ENCODE measurements at regions not wholly inside any gene's neighbourhood (a gene's known extent, or its start where the extent isn't known, plus 50 kb on each side); places are given as distances from the start of the nearest gene placed in this dataset.

- no peak for DNase-seq (ENCODE audit: low spot score)
- TF ChIP-seq CTCF (IDR thresholded peaks at IDR 0.05; ENCODE audit: extremely low read depth, insufficient read depth, missing control alignments), result no peak
- in situ Hi-C loops (cut with MboI; ENCODE audit: low pct_unique_long_range_greater_than_20kb, low sequenced_read_pairs, unreplicated experiment), result no loop called here
Measured at GRCh38 chr2:81672516-81672915, 1368.0 kb upstream of the LRRTM1 start.

- TF ChIP-seq CTCF (IDR thresholded peaks at IDR 0.05; ENCODE audit: extremely low read depth, insufficient read depth, missing control alignments), result no peak
- DNase-seq (ENCODE audit: low spot score), result no peak
- in situ Hi-C loops (cut with MboI; ENCODE audit: low pct_unique_long_range_greater_than_20kb, low sequenced_read_pairs, unreplicated experiment), result no loop called here
Measured at GRCh38 chr2:81670885-81671284, 1366.3 kb upstream of the LRRTM1 start.

DNA sequence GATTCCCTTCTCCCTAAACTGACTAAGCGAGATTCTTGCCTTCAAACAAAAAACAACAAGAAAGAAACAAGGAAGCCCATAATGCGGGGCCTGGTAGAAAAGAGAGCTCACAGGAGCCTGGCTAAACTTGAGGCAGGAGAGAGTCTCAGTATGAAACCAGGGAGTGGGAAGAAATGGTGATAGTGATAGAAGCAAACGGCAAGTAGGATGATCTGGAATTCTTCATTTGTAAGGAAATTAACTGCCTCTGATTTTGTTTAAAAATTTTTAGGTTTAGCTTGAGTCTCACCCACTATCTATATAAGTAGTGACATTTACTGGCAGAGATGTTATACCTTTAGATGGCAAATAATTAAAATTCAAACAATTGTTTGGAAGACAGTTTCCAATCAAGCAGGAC lies 1356.5 kb upstream of the LRRTM1 start:
- in situ Hi-C loops (cut with MboI; ENCODE audit: low pct_unique_long_range_greater_than_20kb, low sequenced_read_pairs, unreplicated experiment), result no loop called here
- DNase-seq (ENCODE audit: low spot score), result no peak
- TF ChIP-seq CTCF (IDR thresholded peaks at IDR 0.05; ENCODE audit: extremely low read depth, insufficient read depth, missing control alignments), result no peak

DNA sequence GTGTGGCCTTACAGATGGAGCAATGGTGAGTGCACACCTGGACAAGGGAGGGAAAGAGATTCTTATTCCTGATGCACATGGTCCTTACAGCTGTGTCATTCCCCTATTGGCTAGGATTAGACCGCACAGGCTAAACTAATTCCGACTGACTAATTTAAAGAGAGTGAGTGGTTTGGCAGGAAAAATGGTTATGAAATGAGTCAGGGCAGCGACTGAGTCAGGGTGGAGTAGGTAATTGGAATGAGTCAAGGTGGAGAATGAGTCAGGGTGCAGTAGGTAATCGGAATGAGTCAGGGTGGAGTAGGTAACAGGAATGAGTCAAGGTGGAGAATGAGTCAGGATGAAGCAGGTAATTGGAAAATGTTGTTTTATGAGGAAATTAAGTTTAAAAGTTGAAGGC lies 1353.7 kb upstream of the LRRTM1 start:
- no peak for TF ChIP-seq CTCF (IDR thresholded peaks at IDR 0.05; ENCODE audit: extremely low read depth, insufficient read depth, missing control alignments)
- in situ Hi-C loops (cut with MboI; ENCODE audit: low pct_unique_long_range_greater_than_20kb, low sequenced_read_pairs, unreplicated experiment), result no loop called here
- no peak for DNase-seq (ENCODE audit: low spot score)

DNA sequence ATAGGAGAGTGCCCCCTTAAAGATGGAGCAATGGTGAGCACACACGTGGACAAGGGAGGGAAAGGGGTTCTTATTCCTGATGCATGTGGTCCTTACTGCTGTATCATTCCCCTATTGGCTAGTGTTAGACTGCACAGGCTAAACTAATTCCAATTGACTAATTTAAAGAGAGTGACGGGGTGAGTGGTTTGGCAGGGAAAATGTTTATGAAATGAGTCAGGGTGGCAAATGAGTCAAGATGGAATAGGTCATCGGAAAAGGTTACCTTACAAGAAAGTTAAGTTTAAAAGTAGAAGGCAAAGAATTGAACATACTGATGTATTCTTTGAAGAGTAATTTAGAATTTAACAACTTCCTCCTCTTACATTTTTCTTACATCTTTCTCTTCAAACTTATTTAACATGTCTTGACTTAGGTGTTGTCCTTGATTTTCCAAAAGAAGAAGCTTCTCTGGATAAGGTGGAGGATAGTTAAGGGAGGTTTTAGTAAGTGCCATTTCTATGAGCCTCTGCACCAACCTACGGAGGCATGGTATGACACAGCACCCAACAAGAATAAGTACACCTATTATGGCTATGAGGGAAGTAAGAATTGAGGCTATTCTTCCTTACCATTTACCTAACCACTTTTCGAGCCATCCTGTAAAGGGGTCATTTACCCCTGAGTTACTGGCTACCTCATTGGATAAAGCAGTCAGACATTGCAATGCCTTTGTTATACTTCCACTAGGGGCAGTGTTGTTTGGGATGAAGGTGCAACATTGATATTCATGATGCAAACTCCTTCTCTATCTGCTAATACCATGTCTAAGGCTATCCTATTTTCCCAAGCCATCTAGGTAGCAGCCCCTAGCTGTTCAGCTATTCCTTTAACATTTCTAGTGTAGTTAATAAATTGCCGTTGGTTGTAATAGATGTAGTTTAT lies 1345.8 kb upstream of the LRRTM1 start:
- no peak for DNase-seq (ENCODE audit: low spot score)
- in situ Hi-C loops (cut with MboI; ENCODE audit: low pct_unique_long_range_greater_than_20kb, low sequenced_read_pairs, unreplicated experiment), result no loop called here
- TF ChIP-seq CTCF (IDR thresholded peaks at IDR 0.05; ENCODE audit: extremely low read depth, insufficient read depth, missing control alignments), result peak; percentile 28

- in situ Hi-C loops (cut with MboI; ENCODE audit: low pct_unique_long_range_greater_than_20kb, low sequenced_read_pairs, unreplicated experiment), result no loop called here
- TF ChIP-seq CTCF (IDR thresholded peaks at IDR 0.05; ENCODE audit: extremely low read depth, insufficient read depth, missing control alignments), result no peak
- DNase-seq (ENCODE audit: low spot score), result no peak
Measured at GRCh38 chr2:81648806-81649205, 1344.3 kb upstream of the LRRTM1 start.

Measured in GM13977 (cell line).